KMS-11 (cell line): ENCODE measurements at regions not wholly inside any gene's neighbourhood (a gene's known extent, or its start where the extent isn't known, plus 50 kb on each side); places are given as distances from the start of the nearest gene placed in this dataset.
"Not testable (repeated sequence)": the region's sequence is repeated elsewhere in the genome, so short reads cannot be mapped to it uniquely, and the experiment has no call there.

Source experiments
- H2AFZ ChIP-seq: fragments of 200-600 bp; sonication (generic); 2 replicates; pipeline ENCODE4 v1.6.1; 2016; ENCODE audit warnings: antibody characterized with exemption, mixed run types, low read depth
- H3K27ac ChIP-seq: fragments of 200-600 bp; sonication (generic); 2 replicates; pipeline ENCODE4 v1.6.1; 2016; ENCODE audit warnings: mild to moderate bottlenecking, mixed run types
- H3K27me3 ChIP-seq: fragments of 200-600 bp; sonication (generic); 2 replicates; pipeline ENCODE4 v1.6.1; 2017; ENCODE audit warnings: mild to moderate bottlenecking, low read depth, mixed run types, moderate library complexity; ENCODE audit not compliant: insufficient read depth
- H3K36me3 ChIP-seq: fragments of 200-600 bp; sonication (generic); 2 replicates; pipeline ENCODE4 v1.6.1; 2017; ENCODE audit warnings: mild to moderate bottlenecking, mixed run types; ENCODE audit not compliant: insufficient read depth
- H3K4me1 ChIP-seq: fragments of 200-600 bp; sonication (generic); 2 replicates; pipeline ENCODE4 v1.6.1; 2016; ENCODE audit warnings: mild to moderate bottlenecking, low read depth, mixed run types; ENCODE audit not compliant: poor library complexity, severe bottlenecking
- H3K4me2 ChIP-seq: fragments of 200-600 bp; sonication (generic); 2 replicates; pipeline ENCODE4 v1.7.0; 2016; ENCODE audit warnings: mild to moderate bottlenecking, mixed run types
- H3K4me3 ChIP-seq: fragments of 200-600 bp; sonication (generic); IDR thresholded peaks from 2 replicates; pipeline ENCODE4 v1.6.1; 2017; ENCODE audit warnings: low read depth, low read length, mixed read lengths; ENCODE audit not compliant: insufficient read depth
- H3K79me2 ChIP-seq: fragments of 200-600 bp; sonication (generic); 2 replicates; pipeline ENCODE4 v1.6.1; 2016; ENCODE audit warnings: low read depth, mixed run types; ENCODE audit not compliant: insufficient read depth
- H3K9ac ChIP-seq: fragments of 200-600 bp; sonication (generic); 2 replicates; pipeline ENCODE4 v1.6.1; 2016; ENCODE audit warnings: mild to moderate bottlenecking, mixed run types
- H4K20me1 ChIP-seq: fragments of 200-600 bp; sonication (generic); 2 replicates; pipeline ENCODE4 v1.6.1; 2016; ENCODE audit warnings: mild to moderate bottlenecking, mixed run types; ENCODE audit not compliant: insufficient read depth
- TF ChIP-seq, protein P1 (sequence below): fragments of 200-600 bp; sonication (generic); conservative IDR thresholded peaks from 2 replicates; pipeline ENCODE4 v1.6.1; 2017; ENCODE audit warnings: low read depth, mild to moderate bottlenecking, antibody characterized with exemption, low read length, moderate library complexity, mixed read lengths

DNA sequence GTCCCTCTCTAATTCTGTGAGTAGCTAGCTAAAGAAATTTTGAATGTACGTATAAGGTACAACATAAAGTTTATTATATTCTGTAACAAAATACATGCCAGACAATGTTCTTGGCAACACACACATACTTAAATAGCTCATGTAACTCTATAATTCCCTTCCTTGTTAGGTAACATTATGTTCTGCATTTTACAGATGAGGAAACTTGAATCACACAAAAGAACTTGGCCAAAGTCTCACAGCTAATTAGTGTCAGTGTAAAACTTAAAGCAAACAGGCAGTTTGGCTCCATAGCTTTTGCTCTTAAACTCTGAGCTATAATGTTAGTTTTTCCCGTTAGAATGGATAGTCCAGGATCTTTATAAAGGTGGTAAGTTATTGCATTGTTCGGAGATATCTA lies 1091.8 kb upstream of the SLIT2 start:
- Histone ChIP-seq H3K4me3 (no peak overlapping the region), H3K27ac (no peak overlapping the region), H2AFZ (no peak overlapping the region), H3K4me2 (no peak overlapping the region), H3K4me1 (peaks cover 6% of the 10 kb centered on the region), H3K36me3 (no peaks in the 10 kb centered on the region), H3K79me2 (no peaks in the 10 kb centered on the region), H3K27me3 (no peaks in the 10 kb centered on the region), H4K20me1 (no peaks in the 10 kb centered on the region), H3K9ac (no peak overlapping the region)
- TF ChIP-seq, protein P1, sequence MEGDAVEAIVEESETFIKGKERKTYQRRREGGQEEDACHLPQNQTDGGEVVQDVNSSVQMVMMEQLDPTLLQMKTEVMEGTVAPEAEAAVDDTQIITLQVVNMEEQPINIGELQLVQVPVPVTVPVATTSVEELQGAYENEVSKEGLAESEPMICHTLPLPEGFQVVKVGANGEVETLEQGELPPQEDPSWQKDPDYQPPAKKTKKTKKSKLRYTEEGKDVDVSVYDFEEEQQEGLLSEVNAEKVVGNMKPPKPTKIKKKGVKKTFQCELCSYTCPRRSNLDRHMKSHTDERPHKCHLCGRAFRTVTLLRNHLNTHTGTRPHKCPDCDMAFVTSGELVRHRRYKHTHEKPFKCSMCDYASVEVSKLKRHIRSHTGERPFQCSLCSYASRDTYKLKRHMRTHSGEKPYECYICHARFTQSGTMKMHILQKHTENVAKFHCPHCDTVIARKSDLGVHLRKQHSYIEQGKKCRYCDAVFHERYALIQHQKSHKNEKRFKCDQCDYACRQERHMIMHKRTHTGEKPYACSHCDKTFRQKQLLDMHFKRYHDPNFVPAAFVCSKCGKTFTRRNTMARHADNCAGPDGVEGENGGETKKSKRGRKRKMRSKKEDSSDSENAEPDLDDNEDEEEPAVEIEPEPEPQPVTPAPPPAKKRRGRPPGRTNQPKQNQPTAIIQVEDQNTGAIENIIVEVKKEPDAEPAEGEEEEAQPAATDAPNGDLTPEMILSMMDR, result no peak

DNA sequence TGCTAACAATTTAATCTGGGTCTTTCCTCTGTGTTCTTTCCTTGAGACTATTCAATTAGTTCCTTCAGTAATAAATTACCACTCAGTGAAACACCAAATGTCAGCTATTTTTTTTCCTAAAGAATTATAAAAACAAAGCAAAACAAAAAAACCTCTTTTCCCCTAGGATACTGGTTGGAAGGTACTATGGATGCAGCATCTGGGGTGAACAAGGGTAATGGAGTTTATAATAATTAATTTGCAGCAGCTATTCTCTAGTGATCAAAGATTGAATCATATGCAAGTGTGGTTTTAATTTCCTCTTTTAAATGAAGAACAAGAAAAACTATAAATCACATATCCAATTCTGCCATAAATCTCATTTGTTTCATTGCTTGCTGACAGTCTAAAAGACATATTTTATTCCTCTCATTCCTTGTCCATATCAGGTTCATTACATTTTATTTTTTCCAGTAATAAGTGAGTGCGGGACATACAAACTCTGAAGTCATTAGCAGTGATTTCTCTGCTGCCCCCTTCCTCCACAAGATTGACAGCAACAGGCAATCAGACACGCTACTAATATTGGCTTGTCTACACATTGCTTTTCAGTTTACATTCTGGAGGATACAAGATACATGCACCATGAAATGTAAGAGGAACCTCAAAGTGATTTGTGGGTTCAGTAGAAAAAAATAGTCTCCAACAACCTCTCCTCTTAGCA lies 1093.4 kb upstream of the SLIT2 start:
- Histone ChIP-seq H3K79me2 (no peaks in the 10 kb centered on the region), H2AFZ (no peak overlapping the region), H3K27me3 (no peaks in the 10 kb centered on the region), H3K36me3 (no peaks in the 10 kb centered on the region), H3K4me1 (peaks cover 12% of the 10 kb centered on the region), H4K20me1 (no peaks in the 10 kb centered on the region), H3K4me2 (no peak overlapping the region), H3K9ac (no peak overlapping the region), H3K27ac (no peak overlapping the region), H3K4me3 (no peak overlapping the region)
- TF ChIP-seq, protein P1, result no peak

DNA sequence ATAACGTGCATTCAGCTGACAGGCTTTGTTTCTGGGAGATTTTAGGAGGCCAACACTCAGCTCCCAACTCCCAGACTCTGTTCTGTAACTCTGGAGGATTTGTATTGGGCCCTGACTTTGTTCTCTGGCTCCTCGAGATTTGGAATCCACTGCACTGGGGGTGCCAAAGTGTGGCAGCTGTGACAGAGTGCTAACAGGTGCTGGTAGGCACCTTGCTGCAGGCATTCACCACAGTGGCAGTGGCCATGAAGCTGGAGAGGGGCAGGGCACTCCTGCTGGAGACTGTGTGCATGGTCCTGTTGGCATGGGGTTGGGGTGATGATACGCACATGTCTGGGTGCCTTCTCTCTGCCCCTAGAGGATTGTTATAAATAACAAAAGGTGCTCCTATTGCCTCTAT lies 1094.9 kb upstream of the SLIT2 start:
- Histone ChIP-seq H3K9ac (no peak overlapping the region), H3K4me2 (no peak overlapping the region), H2AFZ (no peak overlapping the region), H3K27me3 (no peaks in the 10 kb centered on the region), H3K79me2 (no peaks in the 10 kb centered on the region), H3K27ac (no peak overlapping the region), H4K20me1 (no peaks in the 10 kb centered on the region), H3K36me3 (no peaks in the 10 kb centered on the region), H3K4me3 (no peak overlapping the region), H3K4me1 (peaks cover 26% of the 10 kb centered on the region)
- TF ChIP-seq, protein P1, result no peak

DNA sequence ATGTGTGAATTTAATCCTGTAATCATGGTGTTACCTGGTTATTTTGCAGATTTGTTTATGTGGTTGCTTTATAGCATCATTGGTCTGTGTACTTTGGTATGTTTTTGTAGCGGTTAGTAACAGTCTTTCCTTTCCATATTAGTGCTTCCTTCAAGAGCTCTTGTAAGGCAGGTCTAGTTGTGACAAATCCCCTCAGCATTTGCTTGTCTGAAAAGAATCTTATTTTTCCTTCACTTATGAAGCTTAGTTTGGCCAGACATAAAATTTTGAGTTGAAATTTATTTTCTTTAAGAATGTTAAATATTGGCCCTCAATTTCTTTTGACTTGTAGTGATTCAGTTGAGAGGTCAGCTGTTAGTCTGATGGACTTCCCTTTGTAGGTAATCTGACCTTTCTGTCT lies 1096.1 kb upstream of the SLIT2 start:
- Histone ChIP-seq H2AFZ (no peak overlapping the region), H3K9ac (no peak overlapping the region), H3K4me2 (no peak overlapping the region), H3K27me3 (no peaks in the 10 kb centered on the region), H3K4me1 (peaks cover 39% of the 10 kb centered on the region), H3K4me3 (no peak overlapping the region), H4K20me1 (no peaks in the 10 kb centered on the region), H3K36me3 (no peaks in the 10 kb centered on the region), H3K27ac (no peak overlapping the region), H3K79me2 (no peaks in the 10 kb centered on the region)
- TF ChIP-seq, protein P1, result no peak

DNA sequence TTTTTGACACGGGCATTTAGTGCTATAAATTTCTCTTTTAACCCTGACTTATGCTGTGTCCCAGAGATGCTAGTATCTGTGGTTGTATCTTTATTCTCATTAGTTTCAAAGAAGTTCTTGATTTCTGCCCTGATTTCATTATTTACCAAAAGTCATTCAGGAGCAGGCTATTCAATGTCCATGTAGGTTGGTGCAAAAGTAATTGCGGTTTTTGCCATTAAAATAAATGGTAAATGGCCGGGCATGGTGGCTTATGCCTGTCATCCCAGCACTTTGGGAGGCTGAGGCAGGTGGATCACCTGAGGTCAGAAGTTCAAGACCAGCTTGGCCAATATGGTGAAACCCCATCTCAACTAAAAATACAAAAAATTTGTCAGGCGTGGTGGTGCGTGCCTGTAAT lies 1097.4 kb upstream of the SLIT2 start:
- H4K20me1 ChIP-seq, H3K4me3 ChIP-seq, H3K4me2 ChIP-seq, H2AFZ ChIP-seq, H3K79me2 ChIP-seq, H3K27me3 ChIP-seq, H3K27ac ChIP-seq, H3K36me3 ChIP-seq, H3K9ac ChIP-seq: not testable (repeated sequence)
- H3K4me1 ChIP-seq, result peaks cover 51% of the 10 kb centered on the region
